Endothelial cell of umbilical vein (primary cell): ENCODE measurements at regions not wholly inside any gene's neighbourhood (a gene's known extent, or its start where the extent isn't known, plus 50 kb on each side); places are given as distances from the start of the nearest gene placed in this dataset.

ENCODE experiments used
- EZH2 ChIP-seq: IDR thresholded peaks from 2 replicates; pipeline ENCODE4 v1.6.1; 2012; ENCODE audit warnings: borderline replicate concordance, low read depth, mild to moderate bottlenecking, moderate library complexity, low read length, inconsistent platforms; ENCODE audit not compliant: severe bottlenecking
- JUN ChIP-seq: IDR thresholded peaks from 2 replicates; pipeline ENCODE4 v1.6.1; 2011; ENCODE audit warnings: borderline replicate concordance, low read depth; ENCODE audit not compliant: insufficient read length, insufficient read depth
- POLR2A ChIP-seq: IDR thresholded peaks from 2 replicates; pipeline ENCODE4 v1.6.1; 2012; ENCODE audit warnings: low read depth, mild to moderate bottlenecking, control low read depth, low read length
- TF ChIP-seq, protein P1 (sequence below), 2 donors: IDR thresholded peaks; 1 replicate in 1 of 2; 2 replicates in 1 of 2; pipeline ENCODE4 v1.5.1; 2011; ENCODE audit warnings: low read length in 2 of 2, mild to moderate bottlenecking in 2 of 2, moderate library complexity in 2 of 2, control low read depth in 1 of 2, inconsistent platforms in 1 of 2, low read depth in 1 of 2; ENCODE audit not compliant: insufficient read depth in 1 of 2; ENCODE audit errors: extremely low read depth in 1 of 2

DNA sequence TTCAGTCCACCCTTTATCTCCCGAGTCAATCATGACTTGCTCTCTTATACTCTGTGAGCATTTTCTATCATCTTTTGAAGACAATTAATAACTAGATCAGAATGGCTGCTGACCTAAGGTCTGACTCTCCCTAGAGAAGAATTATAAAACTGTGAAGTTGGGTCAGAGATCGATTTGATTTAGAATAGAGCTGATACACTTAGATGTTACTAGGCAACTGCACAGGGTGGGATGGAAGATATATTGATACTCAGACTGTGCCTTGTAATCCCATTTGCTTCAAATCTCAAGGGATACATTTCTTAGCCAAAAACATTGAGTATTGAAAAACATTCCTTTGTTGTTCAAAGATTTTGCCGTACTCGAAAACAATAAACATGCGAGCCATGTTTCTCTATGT lies 106.0 kb upstream of the NMUR2 start:
- TF ChIP-seq, protein P1, sequence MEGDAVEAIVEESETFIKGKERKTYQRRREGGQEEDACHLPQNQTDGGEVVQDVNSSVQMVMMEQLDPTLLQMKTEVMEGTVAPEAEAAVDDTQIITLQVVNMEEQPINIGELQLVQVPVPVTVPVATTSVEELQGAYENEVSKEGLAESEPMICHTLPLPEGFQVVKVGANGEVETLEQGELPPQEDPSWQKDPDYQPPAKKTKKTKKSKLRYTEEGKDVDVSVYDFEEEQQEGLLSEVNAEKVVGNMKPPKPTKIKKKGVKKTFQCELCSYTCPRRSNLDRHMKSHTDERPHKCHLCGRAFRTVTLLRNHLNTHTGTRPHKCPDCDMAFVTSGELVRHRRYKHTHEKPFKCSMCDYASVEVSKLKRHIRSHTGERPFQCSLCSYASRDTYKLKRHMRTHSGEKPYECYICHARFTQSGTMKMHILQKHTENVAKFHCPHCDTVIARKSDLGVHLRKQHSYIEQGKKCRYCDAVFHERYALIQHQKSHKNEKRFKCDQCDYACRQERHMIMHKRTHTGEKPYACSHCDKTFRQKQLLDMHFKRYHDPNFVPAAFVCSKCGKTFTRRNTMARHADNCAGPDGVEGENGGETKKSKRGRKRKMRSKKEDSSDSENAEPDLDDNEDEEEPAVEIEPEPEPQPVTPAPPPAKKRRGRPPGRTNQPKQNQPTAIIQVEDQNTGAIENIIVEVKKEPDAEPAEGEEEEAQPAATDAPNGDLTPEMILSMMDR (IDR thresholded peaks at IDR 0.05; ENCODE audit: extremely low read depth in 1 of 2, insufficient read depth in 1 of 2, low read depth in 1 of 2, low read length in 2 of 2): no peak
- no peak for TF ChIP-seq POLR2A
- TF ChIP-seq EZH2: no peak
- TF ChIP-seq JUN: no peak
